H9 (cell line): ENCODE measurements at regions not wholly inside any gene's neighbourhood (a gene's known extent, or its start where the extent isn't known, plus 50 kb on each side); places are given as distances from the start of the nearest gene placed in this dataset.

Experiments
- DNase-seq: peaks from one replicate; pipeline ENCODE4 v3.0.0-alpha.2; 2017
- H2AFZ ChIP-seq: one replicate; pipeline ENCODE4 v1.6.1; 2013; ENCODE audit warnings: mild to moderate bottlenecking, low read length, control low read depth, moderate library complexity
- H2AK5ac ChIP-seq: 2 replicates; pipeline ENCODE4 v1.6.1; 2013; ENCODE audit warnings: low read length, control low read depth, mixed read lengths; ENCODE audit not compliant: insufficient read length
- H2BK120ac ChIP-seq: one replicate; pipeline ENCODE4 v1.6.1; 2013; ENCODE audit warnings: low read depth, mild to moderate bottlenecking, low read length, control low read depth, inconsistent platforms; ENCODE audit not compliant: poor library complexity, severe bottlenecking
- H2BK12ac ChIP-seq: 2 replicates; pipeline ENCODE4 v1.6.1; 2013; ENCODE audit warnings: low read length, control low read depth, mixed read lengths, low read depth; ENCODE audit not compliant: insufficient read length
- H2BK15ac ChIP-seq: 2 replicates; pipeline ENCODE4 v1.6.1; 2013; ENCODE audit warnings: low read depth, low read length, control low read depth
- H2BK20ac ChIP-seq: one replicate; pipeline ENCODE4 v1.6.1; 2013; ENCODE audit warnings: low read depth, mild to moderate bottlenecking, low read length, control low read depth, inconsistent platforms; ENCODE audit not compliant: poor library complexity, severe bottlenecking
- H2BK5ac ChIP-seq: 2 replicates; pipeline ENCODE4 v1.6.1; 2013; ENCODE audit warnings: low read length, control low read depth, mixed read lengths; ENCODE audit not compliant: insufficient read length
- H3K14ac ChIP-seq: 2 replicates; pipeline ENCODE4 v1.6.1; 2013; ENCODE audit warnings: low read length, control low read depth; ENCODE audit not compliant: insufficient read depth
- H3K18ac ChIP-seq: 2 replicates; pipeline ENCODE4 v1.6.1; 2013; ENCODE audit warnings: low read depth, mild to moderate bottlenecking, mixed read lengths, low read length, control low read depth; ENCODE audit not compliant: insufficient read length
- H3K23ac ChIP-seq: 2 replicates; pipeline ENCODE4 v1.6.1; 2013; ENCODE audit warnings: low read length, control low read depth, mixed read lengths, low read depth; ENCODE audit not compliant: insufficient read length
- H3K23me2 ChIP-seq: 2 replicates; pipeline ENCODE4 v1.6.1; 2013; ENCODE audit warnings: low read depth, mild to moderate bottlenecking, mixed read lengths, low read length, control low read depth; ENCODE audit not compliant: insufficient read length, poor library complexity, severe bottlenecking
- H3K27ac ChIP-seq: 2 replicates; pipeline ENCODE4 v1.5.1; 2013; ENCODE audit warnings: low read length, control low read depth, mixed read lengths, low read depth; ENCODE audit not compliant: insufficient read length
- H3K27me3 ChIP-seq: 2 replicates; pipeline ENCODE4 v1.6.1; 2013; ENCODE audit warnings: low read length, control low read depth, inconsistent platforms; ENCODE audit not compliant: insufficient read depth
- H3K4ac ChIP-seq: 2 replicates; pipeline ENCODE4 v1.6.1; 2013; ENCODE audit warnings: low read depth, mild to moderate bottlenecking, control low read depth, inconsistent platforms, low read length, moderate library complexity
- H3K4me1 ChIP-seq: 2 replicates; pipeline ENCODE4 v1.6.1; 2013; ENCODE audit warnings: low read length, control low read depth, inconsistent platforms; ENCODE audit not compliant: insufficient read depth
- H3K4me2 ChIP-seq: 2 replicates; pipeline ENCODE4 v1.6.1; 2013; ENCODE audit warnings: low read length, control low read depth, mixed read lengths; ENCODE audit not compliant: insufficient read length, insufficient read depth
- H3K56ac ChIP-seq: 2 replicates; pipeline ENCODE4 v1.6.1; 2013; ENCODE audit warnings: low read depth, mild to moderate bottlenecking, mixed read lengths, low read length, control low read depth; ENCODE audit not compliant: insufficient read length
- H3K79me1 ChIP-seq: 2 replicates; pipeline ENCODE4 v1.6.1; 2013; ENCODE audit warnings: low read depth, mild to moderate bottlenecking, moderate library complexity, low read length, control low read depth, inconsistent platforms; ENCODE audit not compliant: insufficient read depth, poor library complexity, severe bottlenecking
- H3K79me2 ChIP-seq: 2 replicates; pipeline ENCODE4 v1.6.1; 2013; ENCODE audit warnings: low read length, control low read depth, inconsistent platforms; ENCODE audit not compliant: insufficient read depth
- H3K9ac ChIP-seq: 2 replicates; pipeline ENCODE4 v1.6.1; 2013; ENCODE audit warnings: low read length, control low read depth, mixed read lengths; ENCODE audit not compliant: insufficient read length; ENCODE audit errors: extremely low read depth
- H3K9me3 ChIP-seq: one replicate; pipeline ENCODE4 v1.6.1; 2013; ENCODE audit warnings: low read depth, low read length, inconsistent platforms; ENCODE audit not compliant: control insufficient read depth
- H3T11ph ChIP-seq: one replicate; pipeline ENCODE4 v1.6.1; 2013; ENCODE audit warnings: mild to moderate bottlenecking, low read length, control low read depth, inconsistent platforms
- H4K20me1 ChIP-seq: one replicate; pipeline ENCODE4 v1.6.1; 2013; ENCODE audit not compliant: control insufficient read depth, insufficient read length, insufficient read depth
- H4K5ac ChIP-seq: 2 replicates; pipeline ENCODE4 v1.6.1; 2013; ENCODE audit warnings: low read depth, mild to moderate bottlenecking, mixed read lengths, low read length, control low read depth; ENCODE audit not compliant: insufficient read length
- H4K8ac ChIP-seq: replicated peaks from 2 replicates; pipeline ENCODE4 v1.6.1; 2013; ENCODE audit warnings: low read length, control low read depth, mixed read lengths, low read depth; ENCODE audit not compliant: insufficient read length
- H4K91ac ChIP-seq: 2 replicates; pipeline ENCODE4 v1.6.1; 2013; ENCODE audit warnings: low read depth, mild to moderate bottlenecking, moderate library complexity, mixed read lengths, low read length, control low read depth; ENCODE audit not compliant: insufficient read length
- H3K27ac Mint-ChIP-seq, 3 experiments: 2 replicates in 2 of 3; 3 replicates in 1 of 3; pipeline ENCODE4 v1.8.0; 2020 to 2021; ENCODE audit warnings: mixed read lengths in 3 of 3, mild to moderate bottlenecking in 1 of 3, moderate library complexity in 1 of 3
- H3K27me3 Mint-ChIP-seq: 2 replicates; pipeline ENCODE4 v1.8.0; 2021; ENCODE audit warnings: low read depth, mild to moderate bottlenecking, moderate library complexity, mixed read lengths
- H3K36me3 Mint-ChIP-seq, 3 experiments: 2 replicates in 2 of 3; 3 replicates in 1 of 3; pipeline ENCODE4 v1.8.0; 2020 to 2021; ENCODE audit warnings: low read depth in 3 of 3, mixed read lengths in 3 of 3; ENCODE audit not compliant: insufficient read depth in 1 of 3
- H3K4me1 Mint-ChIP-seq, 2 experiments: 2 replicates each; pipeline ENCODE4 v1.8.0; 2020; ENCODE audit warnings: mixed read lengths in 2 of 2
- H3K4me3 Mint-ChIP-seq, 2 experiments: 2 replicates in 1 of 2; 3 replicates in 1 of 2; pipeline ENCODE4 v1.8.0; 2020 to 2021; ENCODE audit warnings: mild to moderate bottlenecking in 2 of 2, mixed read lengths in 2 of 2, moderate library complexity in 1 of 2
- H3K9me3 Mint-ChIP-seq, 2 experiments: 2 replicates in 1 of 2; 3 replicates in 1 of 2; pipeline ENCODE4 v1.8.0; 2020; ENCODE audit warnings: mild to moderate bottlenecking in 2 of 2, mixed read lengths in 2 of 2, moderate library complexity in 1 of 2
- WGBS: extraction: QIAGEN DNeasy Blood & Tissue Kit; methylation state at CpG from one replicate; pipeline ENCODE4 v1.1.7; 2013; ENCODE audit warnings: missing lambda C conversion rate, low lambda C conversion rate, mixed read lengths; ENCODE audit not compliant: insufficient read length; ENCODE audit errors: extremely low coverage; 5-methylcytosine and 5-hydroxymethylcytosine counted together
- TF ChIP-seq, protein P1 (sequence below): fragments of 200-600 bp; sonication (generic); conservative IDR thresholded peaks from 3 replicates; pipeline ENCODE4 v1.8.0; 2021; ENCODE audit warnings: antibody characterized with exemption, mild to moderate bottlenecking

DNA sequence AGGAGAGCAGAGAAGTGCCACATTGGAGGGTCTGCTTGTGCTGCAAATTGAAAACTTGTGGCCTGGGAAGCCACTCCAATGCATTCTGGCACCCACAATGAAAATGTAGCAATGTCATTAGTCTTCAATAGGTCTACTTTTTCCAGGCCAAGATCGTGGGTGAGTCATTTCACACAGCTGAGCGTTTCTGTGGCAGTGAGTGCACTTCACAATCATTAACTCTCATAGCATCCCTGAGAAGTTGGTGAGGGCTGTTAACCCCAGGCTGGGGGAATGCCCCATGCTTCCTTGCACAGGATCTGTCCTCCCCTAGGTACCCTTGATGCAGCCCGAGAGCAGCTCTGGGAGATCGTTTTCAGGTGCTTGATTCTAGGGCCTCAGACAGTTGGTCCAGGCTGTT is 196.8 kb upstream of the ATP6AP2 start:
- Histone ChIP-seq H3K9me3 (no peaks in the 10 kb centered on the region), H3K79me1 (no peaks in the 10 kb centered on the region), H2BK120ac (no peak overlapping the region), H3T11ph (no peak overlapping the region), H3K18ac (no peak overlapping the region), H3K14ac (no peak overlapping the region), H3K4me2 (no peak overlapping the region), H3K23ac (no peak overlapping the region), H2AK5ac (no peak overlapping the region), H2AFZ (no peak overlapping the region), H3K27ac (no peak overlapping the region), H3K4ac (no peak overlapping the region), H2BK20ac (no peak overlapping the region), H3K79me2 (no peaks in the 10 kb centered on the region), H2BK5ac (no peak overlapping the region), H4K20me1 (no peaks in the 10 kb centered on the region), H3K4me1 (no peaks in the 10 kb centered on the region; the same call in 1 of the 2 replicates), H3K9ac (no peak overlapping the region), H4K5ac (no peak overlapping the region), H3K27me3 (no peaks in the 10 kb centered on the region), H3K23me2 (no peaks in the 10 kb centered on the region), H2BK12ac (no peak overlapping the region), H4K91ac (no peak overlapping the region), H2BK15ac (no peak overlapping the region), H4K8ac (no peak overlapping the region), H3K56ac (no peak overlapping the region)
- Mint-ChIP-seq H3K27ac (no peak overlapping the region), H3K4me1 (peaks cover 6 to 18% of the 10 kb centered on the region in 2 experiments), H3K36me3 (no peaks in the 10 kb centered on the region; a peak in 1 of 7 replicates), H3K4me3 (no peak overlapping the region; a peak in 1 of 5 replicates), H3K9me3 (peaks cover 56 to 64% of the 10 kb centered on the region in 2 experiments), H3K27me3 (peaks cover 1% of the 10 kb centered on the region; the same call in 1 of the 2 replicates)
- no peak for DNase-seq
- TF ChIP-seq, protein P1, sequence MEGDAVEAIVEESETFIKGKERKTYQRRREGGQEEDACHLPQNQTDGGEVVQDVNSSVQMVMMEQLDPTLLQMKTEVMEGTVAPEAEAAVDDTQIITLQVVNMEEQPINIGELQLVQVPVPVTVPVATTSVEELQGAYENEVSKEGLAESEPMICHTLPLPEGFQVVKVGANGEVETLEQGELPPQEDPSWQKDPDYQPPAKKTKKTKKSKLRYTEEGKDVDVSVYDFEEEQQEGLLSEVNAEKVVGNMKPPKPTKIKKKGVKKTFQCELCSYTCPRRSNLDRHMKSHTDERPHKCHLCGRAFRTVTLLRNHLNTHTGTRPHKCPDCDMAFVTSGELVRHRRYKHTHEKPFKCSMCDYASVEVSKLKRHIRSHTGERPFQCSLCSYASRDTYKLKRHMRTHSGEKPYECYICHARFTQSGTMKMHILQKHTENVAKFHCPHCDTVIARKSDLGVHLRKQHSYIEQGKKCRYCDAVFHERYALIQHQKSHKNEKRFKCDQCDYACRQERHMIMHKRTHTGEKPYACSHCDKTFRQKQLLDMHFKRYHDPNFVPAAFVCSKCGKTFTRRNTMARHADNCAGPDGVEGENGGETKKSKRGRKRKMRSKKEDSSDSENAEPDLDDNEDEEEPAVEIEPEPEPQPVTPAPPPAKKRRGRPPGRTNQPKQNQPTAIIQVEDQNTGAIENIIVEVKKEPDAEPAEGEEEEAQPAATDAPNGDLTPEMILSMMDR = no peak
- WGBS = no CpG with 5 or more reads among the region's 4 CpGs
